ENCODE measurements at regions not wholly inside any gene's neighbourhood (a gene's known extent, or its start where the extent isn't known, plus 50 kb on each side); places are given as distances from the start of the nearest gene placed in this dataset.

DNA sequence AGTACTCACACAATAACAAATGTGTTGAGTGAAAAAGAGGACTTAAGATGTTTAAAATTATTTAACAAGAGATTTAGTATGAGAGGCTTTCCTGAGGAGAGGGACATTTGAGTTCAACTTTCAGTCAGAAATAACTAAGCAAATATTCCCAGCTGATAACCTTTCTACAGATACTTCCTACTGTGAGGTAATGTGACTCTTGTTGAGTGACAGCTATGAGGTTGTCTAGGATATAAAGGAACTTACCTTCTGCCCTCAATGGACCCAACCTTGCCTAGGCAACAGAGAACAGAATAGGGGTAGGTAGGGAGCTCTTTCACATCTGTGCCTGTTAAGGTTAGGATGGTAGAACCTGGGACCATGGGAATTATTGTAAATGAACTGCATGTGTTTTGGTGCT is 54.7 kb downstream of the GLUD2 start:
- DNase-seq (ENCODE audit: extremely low read depth, low read depth, low spot score), result no peak

DNA sequence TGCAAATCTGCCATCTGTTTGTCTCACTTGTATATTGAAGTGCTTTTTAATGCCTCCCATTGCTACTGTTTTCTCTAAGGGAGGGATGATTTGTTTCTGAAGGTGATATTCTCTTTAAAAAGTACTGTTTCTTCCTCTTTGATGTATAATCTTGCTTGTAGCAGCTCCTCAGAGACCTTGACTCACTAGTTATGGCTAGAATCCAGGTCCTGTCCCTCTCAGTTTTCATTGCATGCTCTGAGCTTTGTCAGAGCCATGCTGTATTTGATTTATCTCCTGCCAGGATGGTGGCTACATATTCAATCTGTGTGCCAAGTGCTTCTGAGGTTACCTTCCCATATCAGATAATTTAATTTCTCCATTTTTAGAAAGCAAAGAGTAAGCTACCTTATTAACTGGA is 56.0 kb downstream of the GLUD2 start:
- no peak for DNase-seq (ENCODE audit: extremely low read depth, low read depth, low spot score)

DNA sequence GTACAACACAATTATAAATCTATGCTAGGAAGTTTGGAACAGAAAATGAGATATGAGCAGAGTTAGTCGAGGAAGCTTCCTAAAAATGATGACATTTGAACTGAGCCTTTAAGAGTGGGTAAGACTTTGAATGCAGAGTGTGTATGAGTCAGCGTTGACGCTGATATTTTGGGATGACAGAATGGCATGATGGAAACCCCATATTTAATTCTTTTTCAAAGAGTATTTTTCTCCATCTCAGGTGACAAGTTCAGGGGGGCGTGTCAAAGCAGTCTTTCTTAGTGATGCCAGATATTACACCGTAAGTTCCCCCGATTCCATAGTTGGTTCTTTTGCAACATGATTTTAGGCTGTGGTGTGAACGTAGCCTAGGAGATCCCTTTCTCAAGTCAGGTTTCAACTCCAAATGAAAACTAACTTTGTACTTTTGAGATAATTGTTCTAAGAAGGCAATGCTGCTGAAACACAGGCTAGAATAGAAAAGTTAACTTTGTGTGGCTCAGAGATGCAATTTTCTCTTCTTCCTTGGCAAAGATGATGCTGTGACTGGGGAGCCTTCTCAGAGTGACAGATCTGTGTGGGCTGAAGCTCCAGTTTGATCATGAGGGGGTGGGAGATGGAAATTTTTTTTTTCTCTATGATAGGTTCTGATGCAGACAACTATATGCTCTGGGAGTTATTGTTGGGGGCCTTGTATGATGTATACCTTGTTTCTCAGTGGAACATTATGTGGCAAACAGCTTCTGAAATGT is 59.2 kb downstream of the GLUD2 start:
- DNase-seq (ENCODE audit: extremely low read depth, low read depth, low spot score), result no peak

DNA sequence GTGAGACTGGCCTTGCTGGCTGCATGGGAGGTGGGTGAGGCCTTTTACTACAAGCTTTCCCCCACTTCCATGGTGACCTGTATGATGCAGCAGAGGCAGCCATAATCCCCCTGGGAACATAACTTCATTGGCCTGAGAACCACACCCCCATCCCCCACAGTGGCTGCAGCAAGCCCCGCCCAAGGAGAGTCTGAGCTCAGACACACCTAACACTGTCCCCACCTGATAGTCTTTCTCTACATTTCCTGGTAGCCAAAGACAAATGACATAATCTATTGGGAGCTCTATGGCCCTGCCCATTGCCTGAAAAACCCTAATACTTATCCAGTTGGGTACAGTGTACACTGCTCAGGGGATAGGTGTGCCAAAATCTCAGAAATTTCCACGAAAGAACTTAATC is 62.6 kb downstream of the GLUD2 start:
- no peak for DNase-seq (ENCODE audit: extremely low read depth, low read depth, low spot score)

DNA sequence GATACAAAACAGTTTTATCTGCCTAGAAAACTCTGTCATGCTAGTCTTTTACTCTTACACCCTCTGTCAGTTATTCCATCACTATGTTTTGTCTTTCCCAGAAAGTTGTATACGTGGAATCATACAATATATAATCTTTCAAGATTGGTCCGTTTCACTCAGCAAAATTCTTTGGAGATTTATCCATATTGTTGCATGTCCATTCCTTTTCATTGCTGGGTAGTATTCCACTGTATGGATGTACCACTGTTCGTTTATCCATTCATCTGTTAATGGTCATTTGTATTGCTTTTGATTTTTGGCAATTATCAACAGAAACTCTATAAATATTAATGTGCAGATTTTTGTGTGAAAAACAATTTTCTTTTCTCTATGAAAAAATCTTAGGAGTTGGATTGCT is 63.1 kb downstream of the GLUD2 start:
- DNase-seq (ENCODE audit: extremely low read depth, low read depth, low spot score), result no peak

DNA sequence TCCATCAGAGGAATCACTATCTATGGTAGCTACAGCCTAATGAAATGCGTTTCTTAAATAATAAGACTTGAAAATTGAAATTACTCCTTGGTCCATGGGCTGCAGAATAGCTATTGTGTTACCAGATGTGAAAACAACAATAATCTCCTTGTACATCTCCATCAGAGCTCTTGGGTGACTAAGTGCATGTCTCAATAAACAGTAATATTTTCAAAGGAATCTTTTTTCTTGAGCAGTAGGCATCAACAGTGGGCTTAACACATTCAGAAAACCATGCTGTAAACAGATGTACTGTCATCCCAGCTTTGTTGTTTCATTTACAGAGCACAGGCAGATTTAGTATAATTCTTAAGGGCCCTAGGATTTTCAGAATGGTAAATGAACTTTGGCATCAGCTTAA is 67.3 kb downstream of the GLUD2 start:
- no peak for DNase-seq (ENCODE audit: extremely low read depth, low read depth, low spot score)

DNA sequence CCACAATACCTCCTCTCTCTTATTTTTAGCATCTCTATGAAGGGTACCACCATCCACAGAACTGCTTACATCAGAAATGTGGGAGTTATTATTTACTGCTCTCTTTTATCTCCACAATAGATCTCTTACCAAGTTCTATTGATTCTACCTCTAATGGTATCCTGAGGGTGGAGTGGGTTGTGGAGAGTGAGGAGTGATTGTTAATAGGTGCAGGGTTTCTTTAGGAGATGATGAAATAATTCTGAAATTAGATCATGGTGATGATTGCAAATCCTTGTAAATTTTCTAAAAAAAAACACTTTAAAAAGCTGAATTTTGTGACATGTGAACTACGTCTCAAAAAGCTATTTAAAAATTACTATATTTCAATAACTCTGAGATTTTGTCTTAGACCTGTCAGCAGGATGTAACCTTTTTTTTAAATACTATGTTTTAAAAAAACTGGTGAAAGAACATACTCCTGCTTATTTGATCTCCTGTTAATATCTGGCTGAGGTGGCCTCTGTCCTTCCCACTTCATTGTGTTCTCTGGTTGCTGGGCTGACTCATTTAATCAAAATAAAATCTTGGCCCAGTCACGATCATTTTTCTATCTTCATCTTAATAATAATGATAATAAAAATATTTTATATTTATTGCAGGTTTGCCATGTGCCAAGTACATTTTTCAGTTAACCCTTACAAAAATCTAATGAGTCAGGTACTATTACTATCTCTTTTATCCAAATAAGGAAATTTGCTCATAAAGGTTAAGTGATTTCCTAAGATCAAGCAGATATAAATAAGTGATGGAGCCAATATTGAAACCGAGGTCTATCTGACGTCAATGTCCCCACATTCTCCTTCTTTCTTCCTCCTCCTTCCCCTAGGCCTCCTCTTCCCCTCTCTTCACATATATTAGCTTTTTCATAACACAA is 73.5 kb downstream of the GLUD2 start:
- DNase-seq (ENCODE audit: extremely low read depth, low read depth, low spot score), result no peak

DNA sequence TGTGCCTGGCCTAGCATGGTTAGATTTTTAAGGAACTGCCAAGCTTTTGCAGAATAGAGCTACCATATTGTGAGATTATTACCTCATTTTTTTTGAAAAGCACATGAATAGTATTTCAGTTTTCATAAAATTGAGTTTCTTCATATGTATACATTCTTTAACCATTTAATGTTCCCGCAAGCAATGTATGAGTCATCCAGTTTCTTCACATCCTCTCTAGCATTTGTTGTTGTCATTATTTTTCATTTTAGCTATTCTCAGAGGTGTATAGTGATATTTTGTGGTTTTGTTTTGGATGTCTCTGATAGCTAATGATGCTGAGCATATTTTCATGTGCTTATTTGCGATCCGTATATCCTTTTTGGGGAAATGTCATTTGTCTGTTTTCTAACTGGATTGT is 74.9 kb downstream of the GLUD2 start:
- DNase-seq (ENCODE audit: extremely low read depth, low read depth, low spot score), result no peak

DNA sequence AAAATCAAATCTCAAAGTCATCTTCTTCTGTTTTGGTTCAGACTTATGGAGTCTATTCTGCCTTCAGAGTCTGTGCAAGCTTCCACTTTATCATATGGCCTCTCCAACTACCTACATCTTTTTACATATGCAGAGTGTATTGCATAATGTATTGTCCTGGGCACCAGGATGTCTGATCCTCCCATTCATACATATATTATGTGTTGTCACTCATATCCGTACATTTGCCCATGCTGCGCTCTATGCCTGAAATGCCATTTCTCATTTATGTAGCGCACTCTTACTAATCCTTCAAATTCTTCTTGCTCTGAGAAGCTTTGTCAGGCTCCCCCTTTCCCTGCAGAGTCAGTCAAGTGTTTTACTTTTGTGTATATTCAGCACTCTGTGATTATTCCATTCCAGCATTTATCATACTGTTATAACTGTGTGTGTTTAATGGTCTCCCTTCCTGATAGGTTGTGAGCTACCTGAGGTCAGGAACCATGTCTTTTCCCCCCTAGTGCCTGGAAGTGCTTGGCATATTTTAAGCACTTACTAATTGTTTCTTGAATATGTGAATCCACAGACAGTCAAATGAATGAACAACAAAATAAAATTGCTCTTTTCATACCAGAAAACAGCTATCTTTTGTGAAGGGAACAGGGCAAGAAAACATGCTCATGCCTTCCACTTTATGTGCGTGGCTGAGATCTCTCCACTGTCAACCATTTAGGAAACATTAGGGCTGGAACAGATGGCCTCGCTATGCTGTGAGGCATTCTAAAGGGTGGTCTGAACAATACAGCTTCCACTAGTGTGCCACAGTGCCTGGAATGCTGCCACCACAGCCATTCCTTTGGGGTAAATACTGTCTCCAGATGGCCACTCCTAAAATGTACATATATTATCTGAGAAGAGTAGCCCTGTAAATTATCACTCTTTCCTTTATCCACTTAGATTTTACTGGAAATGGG is 81.8 kb downstream of the GLUD2 start:
- DNase-seq (ENCODE audit: extremely low read depth, low read depth, low spot score), result no peak

DNA sequence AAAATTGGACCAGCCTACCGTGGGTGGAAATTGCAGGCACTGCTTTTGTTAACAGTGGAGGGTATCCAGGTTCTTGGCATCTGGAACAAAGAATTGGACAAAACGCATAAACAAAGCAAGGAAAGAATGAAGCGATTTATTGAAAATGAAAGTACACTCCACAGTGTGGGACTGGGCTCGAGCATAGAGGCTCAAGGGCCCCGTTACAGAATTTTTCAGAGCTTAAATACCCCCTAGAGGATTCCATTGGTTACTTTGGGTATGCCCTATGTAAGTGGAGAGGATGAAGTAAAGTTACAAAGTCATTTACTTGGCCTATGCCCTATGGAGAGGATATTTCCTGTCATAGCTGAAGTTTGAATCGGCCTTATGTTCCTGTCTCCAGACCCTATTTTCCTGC is 85.3 kb downstream of the GLUD2 start:
- no peak for DNase-seq (ENCODE audit: extremely low read depth, low read depth, low spot score)

DNA sequence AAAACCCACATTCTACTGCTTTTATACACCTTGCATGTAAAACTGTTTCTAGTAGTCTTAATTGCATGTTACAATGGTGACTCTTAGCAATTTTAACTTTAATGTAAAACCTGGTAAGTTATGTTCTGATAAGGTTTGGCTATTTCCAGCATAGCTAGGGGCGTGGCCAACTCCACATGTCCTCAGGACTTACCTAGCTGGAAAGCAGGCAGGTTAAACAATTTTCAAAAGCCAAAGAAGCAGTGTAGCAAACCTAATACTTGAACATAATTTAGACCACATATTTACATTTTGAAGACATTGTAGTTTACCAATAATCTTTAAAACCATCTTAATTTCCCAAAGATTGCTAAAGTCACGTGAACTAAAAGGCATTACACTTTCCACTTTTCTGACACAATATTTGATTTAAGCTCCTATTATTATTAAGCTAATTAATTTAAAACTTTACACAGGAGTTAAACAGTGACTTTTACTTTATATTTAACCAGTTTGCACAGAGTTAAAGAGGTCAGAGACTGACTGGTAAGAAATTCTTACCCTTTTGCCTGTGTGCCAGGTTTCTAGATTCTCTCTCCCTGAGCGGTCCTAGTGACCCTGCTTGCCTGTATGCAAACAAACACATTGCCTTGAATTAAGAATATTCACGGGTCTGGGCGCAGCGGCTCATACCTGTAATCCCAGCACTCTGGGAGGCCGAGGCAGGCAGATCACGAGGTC is 88.2 kb downstream of the GLUD2 start:
- no peak for DNase-seq (ENCODE audit: extremely low read depth, low read depth, low spot score)

DNA sequence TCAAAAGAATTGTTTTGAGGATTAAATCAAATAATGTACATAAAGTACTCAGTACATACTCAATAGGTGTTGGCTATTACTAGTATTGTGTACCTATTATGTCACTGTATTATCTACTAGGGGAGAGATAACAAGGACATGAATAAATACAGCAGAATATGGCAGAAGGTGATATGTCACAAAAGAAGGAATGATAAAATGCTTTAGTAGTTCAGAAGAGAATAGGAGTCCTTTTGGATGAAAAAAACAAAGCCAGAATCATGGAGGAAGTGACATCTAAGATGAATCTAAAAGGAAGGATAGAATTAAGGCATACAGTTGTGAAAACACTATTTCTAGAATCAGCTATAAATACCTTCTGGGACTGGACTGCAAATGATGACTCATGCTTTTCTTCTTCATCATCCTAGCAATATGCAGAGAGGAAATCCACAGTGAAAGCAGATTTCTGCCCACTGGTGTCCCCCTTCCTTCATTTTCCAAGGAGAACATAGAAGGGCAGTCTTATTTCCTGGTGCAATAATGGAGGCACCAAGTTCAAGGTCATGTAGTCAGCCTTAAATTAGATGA is 98.7 kb downstream of the GLUD2 start:
- DNase-seq (ENCODE audit: extremely low read depth, low read depth, low spot score), result no peak

DNA sequence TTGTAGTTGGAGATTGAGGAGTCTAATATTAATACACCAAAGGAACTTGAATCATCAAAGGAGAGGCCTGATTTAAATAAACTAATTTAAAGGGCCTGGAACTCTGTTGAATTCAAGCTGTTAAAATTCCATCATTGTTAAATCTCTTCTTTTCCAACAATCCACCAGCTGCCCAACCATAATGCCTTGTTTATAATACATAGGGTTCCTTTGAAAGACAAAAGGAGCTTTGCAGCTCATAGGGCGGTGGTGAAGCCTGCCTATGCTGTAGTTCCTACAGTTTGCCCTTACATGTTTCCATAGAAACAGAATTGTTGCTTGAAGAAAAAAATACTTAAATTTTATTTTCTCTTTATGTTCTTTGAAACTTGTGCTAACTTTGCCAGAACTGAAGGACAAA is 102.8 kb downstream of the GLUD2 start:
- no peak for DNase-seq (ENCODE audit: extremely low read depth, low read depth, low spot score)

DNA sequence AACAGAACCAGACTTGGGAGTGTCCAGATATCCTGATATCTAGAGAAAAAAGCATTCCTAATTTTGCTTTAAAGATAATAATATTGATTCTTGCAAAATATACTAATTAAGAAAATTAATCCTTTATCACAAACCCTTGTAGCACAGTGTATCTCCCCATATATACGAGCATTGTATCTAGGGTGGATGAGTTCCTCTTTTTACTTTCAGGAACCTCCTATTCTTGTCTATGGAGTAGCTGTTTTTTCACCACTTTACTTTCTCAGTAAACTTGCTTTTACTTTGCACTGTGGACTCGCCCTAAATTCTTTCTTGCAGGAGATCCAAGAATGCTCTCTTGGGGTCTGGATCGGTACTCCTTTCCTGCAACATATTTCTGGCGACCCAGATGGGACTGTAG is 103.9 kb downstream of the GLUD2 start:
- DNase-seq (ENCODE audit: extremely low read depth, low read depth, low spot score), result no peak

DNA sequence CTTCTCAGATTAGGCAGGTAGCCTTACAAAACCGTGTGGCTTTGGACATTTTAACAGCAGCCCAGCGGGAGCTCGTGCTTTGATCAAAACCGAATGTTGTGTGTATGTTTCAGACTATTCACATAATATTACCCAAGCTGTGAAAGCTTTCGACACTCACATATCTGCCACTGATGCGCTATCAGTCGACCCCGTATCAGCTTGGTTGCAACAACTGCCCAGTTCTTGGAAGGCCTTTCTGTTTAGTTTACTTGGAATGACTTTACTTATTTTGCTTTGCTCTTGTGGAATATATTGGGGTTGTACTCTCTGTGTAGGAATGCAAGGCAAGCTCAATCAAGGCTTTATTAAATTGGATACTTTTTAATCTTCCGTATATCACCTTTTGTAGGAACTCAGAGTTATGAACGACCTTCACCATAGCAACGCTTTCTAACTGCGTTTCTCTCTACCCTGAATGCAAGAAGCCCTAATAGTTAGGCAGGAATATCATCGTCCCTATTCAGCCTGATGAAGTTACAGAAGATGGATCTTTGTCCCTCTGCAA is 107.5 kb downstream of the GLUD2 start:
- DNase-seq (ENCODE audit: extremely low read depth, low read depth, low spot score), result no peak

DNA sequence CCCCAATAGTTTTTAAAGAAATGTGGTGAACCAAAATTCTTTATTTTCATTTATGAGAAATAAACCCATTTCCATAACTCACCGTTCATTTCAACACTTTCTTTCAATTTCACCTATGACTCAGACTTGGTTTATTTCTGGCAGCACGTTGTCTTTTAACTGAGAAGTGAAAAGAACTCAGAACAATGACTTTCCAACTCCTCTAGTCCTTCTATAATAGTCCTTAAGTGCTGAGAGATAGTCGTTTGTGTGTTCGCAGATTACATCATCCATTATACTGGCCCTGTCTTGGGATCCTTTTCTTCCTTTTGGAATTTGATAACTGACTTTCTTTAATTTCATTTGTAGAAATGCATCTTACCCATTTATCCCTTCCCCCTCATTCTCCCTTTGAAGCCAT is 113.6 kb downstream of the GLUD2 start:
- DNase-seq (ENCODE audit: extremely low read depth, low read depth, low spot score), result no peak

DNA sequence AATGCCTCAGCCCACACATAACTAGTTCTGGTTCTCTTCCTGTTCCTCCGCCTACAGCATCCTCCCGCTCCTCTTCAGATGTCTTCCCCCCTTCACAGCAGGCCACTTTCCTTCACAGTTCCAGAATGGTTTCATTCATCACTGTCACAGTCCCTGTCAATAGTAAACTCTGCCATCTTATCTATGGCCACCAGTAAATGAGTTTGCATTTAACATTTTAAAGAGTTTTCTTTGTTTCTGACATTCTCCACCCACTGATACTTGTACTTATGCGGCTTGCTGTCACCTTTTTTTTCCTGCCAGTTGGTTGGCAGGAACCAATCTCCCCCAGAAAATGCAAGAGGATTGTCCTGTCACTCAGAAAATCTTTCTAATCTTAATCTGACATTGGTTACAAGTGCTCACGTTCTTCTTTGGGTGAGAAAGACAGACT is 114.1 kb downstream of the GLUD2 start:
- DNase-seq (ENCODE audit: extremely low read depth, low read depth, low spot score), result no peak

DNA sequence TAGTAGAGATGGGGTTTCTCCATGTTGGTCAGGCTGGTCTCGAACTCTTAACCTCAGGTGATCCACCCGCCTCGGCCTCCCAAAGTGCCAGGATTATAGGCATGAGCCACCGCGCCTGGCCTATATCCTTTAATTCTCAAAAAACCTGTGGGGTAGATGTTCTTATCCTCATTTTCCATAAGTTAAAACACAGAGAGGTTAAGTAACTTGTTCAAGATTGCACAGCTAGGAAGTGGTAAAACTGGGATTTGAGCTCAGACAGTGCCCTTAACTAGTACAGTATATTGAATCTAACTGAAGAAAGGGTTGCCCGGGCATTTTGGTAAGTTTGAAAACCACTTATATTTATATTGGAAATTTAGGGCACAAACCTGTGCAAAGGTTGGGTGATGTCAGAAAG is 116.0 kb downstream of the GLUD2 start:
- no peak for DNase-seq (ENCODE audit: extremely low read depth, low read depth, low spot score)

DNA sequence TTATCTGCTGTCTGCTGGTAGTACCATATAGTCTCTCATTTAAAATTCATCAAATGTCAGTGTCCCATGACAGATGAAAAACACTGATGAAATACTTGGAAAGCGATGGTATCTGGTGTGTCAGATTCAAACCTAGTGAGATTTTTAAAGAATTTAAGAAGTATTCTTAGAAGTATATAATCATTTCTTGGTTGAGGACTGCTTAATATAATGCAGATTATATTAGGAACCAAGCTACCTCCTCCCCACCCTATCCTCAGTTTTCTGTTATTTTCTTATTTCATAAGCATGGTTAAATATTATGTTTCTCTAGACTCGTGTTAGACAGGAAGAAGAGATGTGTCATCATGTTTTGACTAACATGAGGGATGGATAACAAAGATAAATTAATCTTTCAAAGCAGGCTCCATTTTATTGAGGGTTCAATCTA is 118.5 kb downstream of the GLUD2 start:
- DNase-seq (ENCODE audit: extremely low read depth, low read depth, low spot score), result no peak
